H1 (cell line): ENCODE measurements at regions not wholly inside any gene's neighbourhood (a gene's known extent, or its start where the extent isn't known, plus 50 kb on each side); places are given as distances from the start of the nearest gene placed in this dataset.

Experiments used
- CTCF ChIA-PET: fragments of 300-600 bp; sonication (Branson Sonifier 250); formaldehyde crosslinking; loops from one replicate; lab custom pipeline; 2021; ENCODE audit not compliant: partially characterized antibody; lab: Charles Lee
- POLR2A ChIA-PET: fragments of 300-600 bp; sonication (Branson Sonifier 250); formaldehyde crosslinking; loops from one replicate; lab custom pipeline; 2021; ENCODE audit warnings: inconsistent platforms; ENCODE audit not compliant: partially characterized antibody; lab: Charles Lee
- DNase-seq, 2 experiments: peaks; one replicate each; pipeline versions ENCODE4 v3.0.0 to v3.0.0-alpha.2; 2010 to 2022; ENCODE audit warnings: low spot score in 2 of 2, low read depth in 1 of 2, mixed read lengths in 1 of 2
- FAIRE-seq: peaks from 2 replicates; lab custom pipeline; 2011; peaks lifted over from hg19 to GRCh38; lab: Jason Lieb, UNC
- H2AFZ ChIP-seq: 2 replicates; pipeline ENCODE4 v1.8.1; 2012; ENCODE audit warnings: low read length, inconsistent platforms
- H2AK5ac ChIP-seq: 2 replicates; pipeline ENCODE4 v1.6.1; 2013; ENCODE audit warnings: low read depth, low read length
- H2BK120ac ChIP-seq: replicated peaks from 2 replicates; pipeline ENCODE3; 2013; ENCODE audit warnings: low read depth, low read length, inconsistent platforms
- H2BK12ac ChIP-seq: 2 replicates; pipeline ENCODE4 v1.6.1; 2013; ENCODE audit warnings: low read depth, low read length
- H2BK15ac ChIP-seq: 2 replicates; pipeline ENCODE4 v1.6.1; 2013; ENCODE audit warnings: low read length
- H2BK20ac ChIP-seq: 2 replicates; pipeline ENCODE4 v1.6.1; 2013; ENCODE audit warnings: low read length
- H2BK5ac ChIP-seq: 2 replicates; pipeline ENCODE4 v1.6.1; 2013; ENCODE audit warnings: low read depth, low read length
- H3K14ac ChIP-seq: 2 replicates; pipeline ENCODE4 v1.6.1; 2013; ENCODE audit warnings: inconsistent platforms; ENCODE audit not compliant: insufficient read length
- H3K18ac ChIP-seq: 2 replicates; pipeline ENCODE4 v1.6.1; 2013; ENCODE audit warnings: low read length; ENCODE audit errors: extremely low read depth
- H3K23ac ChIP-seq: 2 replicates; pipeline ENCODE4 v1.6.1; 2013; ENCODE audit warnings: inconsistent platforms; ENCODE audit not compliant: insufficient read length
- H3K23me2 ChIP-seq: 2 replicates; pipeline ENCODE4 v1.6.1; 2013; ENCODE audit warnings: low read depth, low read length
- H3K27ac ChIP-seq: 2 replicates; pipeline ENCODE4 v1.6.1; 2011; ENCODE audit warnings: low read depth, low read length, inconsistent platforms
- H3K27me3 ChIP-seq, 4 experiments: replicated peaks in 1 of 4; 1 replicate in 1 of 4; 2 replicates in 3 of 4; pipeline versions ENCODE4 v1.6.1 to v1.8.1; 2011 to 2013; ENCODE audit warnings: low read length in 3 of 4, mild to moderate bottlenecking in 3 of 4, inconsistent platforms in 2 of 4, mixed read lengths in 2 of 4, moderate library complexity in 1 of 4; ENCODE audit not compliant: control insufficient read depth in 3 of 4, insufficient read depth in 3 of 4; ENCODE audit errors: extremely low read depth in 1 of 4
- H3K36me3 ChIP-seq, 4 experiments: 2 replicates each; pipeline versions ENCODE4 v1.6.1 to v1.8.1; 2011 to 2013; ENCODE audit warnings: mild to moderate bottlenecking in 4 of 4, low read length in 3 of 4, moderate library complexity in 2 of 4, control low read depth in 1 of 4, inconsistent platforms in 1 of 4; ENCODE audit not compliant: insufficient read depth in 4 of 4, control insufficient read depth in 2 of 4
- H3K4ac ChIP-seq: replicated peaks from 2 replicates; pipeline ENCODE3; 2013; ENCODE audit warnings: low read length, low read depth, mixed read lengths, inconsistent platforms; ENCODE audit not compliant: insufficient read length
- H3K4me1 ChIP-seq, 4 experiments: replicated peaks in 1 of 4; 1 replicate in 1 of 4; 2 replicates in 3 of 4; pipeline versions ENCODE4 v1.6.1 to v1.8.1; 2011 to 2013; ENCODE audit warnings: low read length in 3 of 4, inconsistent platforms in 2 of 4, mixed read lengths in 1 of 4; ENCODE audit not compliant: insufficient read depth in 4 of 4, control insufficient read depth in 3 of 4
- H3K4me2 ChIP-seq, 2 experiments: 2 replicates each; pipeline versions ENCODE4 v1.6.1 to v1.8.1; 2011 to 2013; ENCODE audit warnings: low read depth in 2 of 2, low read length in 2 of 2, control low read depth in 1 of 2, inconsistent platforms in 1 of 2, mild to moderate bottlenecking in 1 of 2; ENCODE audit not compliant: insufficient read depth in 1 of 2
- H3K4me3 ChIP-seq, 4 experiments: fragments of 200-600, 300-600 bp in 1 of 4; sonication (generic), shearing (Covaris generic), sonication (Bioruptor Twin) in 1 of 4; 2 replicates each; pipeline versions ENCODE4 v1.5.1 to v1.8.1; 2011 to 2016; ENCODE audit warnings: low read length in 4 of 4, low read depth in 3 of 4, control low read depth in 2 of 4, inconsistent platforms in 2 of 4, mild to moderate bottlenecking in 2 of 4, mixed read lengths in 1 of 4, moderate library complexity in 1 of 4; ENCODE audit not compliant: insufficient read depth in 2 of 4; ENCODE audit errors: extremely low read depth in 1 of 4
- H3K56ac ChIP-seq: replicated peaks from 2 replicates; pipeline ENCODE3; 2013; ENCODE audit warnings: low read depth, mild to moderate bottlenecking, mixed read lengths, low read length, inconsistent platforms; ENCODE audit not compliant: insufficient read length
- H3K79me1 ChIP-seq: 2 replicates; pipeline ENCODE4 v1.6.1; 2013; ENCODE audit warnings: low read depth, low read length, control low read depth
- H3K79me2 ChIP-seq, 2 experiments: 2 replicates each; pipeline versions ENCODE4 v1.6.1 to v1.8.1; 2012 to 2013; ENCODE audit warnings: low read length in 2 of 2, mild to moderate bottlenecking in 2 of 2, inconsistent platforms in 1 of 2; ENCODE audit not compliant: insufficient read depth in 2 of 2, control insufficient read depth in 1 of 2
- H3K9ac ChIP-seq, 4 experiments: replicated peaks in 1 of 4; 1 replicate in 1 of 4; 2 replicates in 3 of 4; pipeline versions ENCODE4 v1.6.1 to v1.8.1; 2011 to 2013; ENCODE audit warnings: low read depth in 3 of 4, low read length in 3 of 4, control low read depth in 2 of 4, mild to moderate bottlenecking in 2 of 4, moderate library complexity in 2 of 4, inconsistent platforms in 1 of 4; ENCODE audit errors: extremely low read depth in 1 of 4
- H3K9me3 ChIP-seq, 2 experiments: 2 replicates each; pipeline versions ENCODE4 v1.6.1 to v1.8.1; 2012 to 2013; ENCODE audit warnings: mild to moderate bottlenecking in 2 of 2, moderate library complexity in 2 of 2, control low read depth in 1 of 2, inconsistent platforms in 1 of 2, low read depth in 1 of 2, low read length in 1 of 2, mixed read lengths in 1 of 2; ENCODE audit not compliant: insufficient read depth in 2 of 2
- H4K20me1 ChIP-seq, 2 experiments: replicated peaks in 1 of 2; 2 replicates each; pipeline versions ENCODE3 to v1.8.1; 2011 to 2013; ENCODE audit warnings: inconsistent platforms in 2 of 2, low read length in 2 of 2, mild to moderate bottlenecking in 1 of 2; ENCODE audit not compliant: insufficient read depth in 2 of 2, control insufficient read depth in 1 of 2
- H4K5ac ChIP-seq: 2 replicates; pipeline ENCODE4 v1.6.1; 2013; ENCODE audit warnings: low read length, low read depth, mixed read lengths, inconsistent platforms; ENCODE audit not compliant: insufficient read length
- H4K8ac ChIP-seq: 2 replicates; pipeline ENCODE4 v1.8.0; 2013; ENCODE audit warnings: mild to moderate bottlenecking, moderate library complexity, low read length, inconsistent platforms; ENCODE audit not compliant: insufficient read depth; ENCODE audit errors: extremely low read depth
- H4K91ac ChIP-seq: replicated peaks from 2 replicates; pipeline ENCODE3; 2013; ENCODE audit warnings: low read length, mixed read lengths, inconsistent platforms; ENCODE audit not compliant: insufficient read length
- BCL11A ChIP-seq, 2 experiments: IDR thresholded peaks; one replicate each; pipeline ENCODE4 v1.6.1; 2011; ENCODE audit warnings: low read depth in 2 of 2, low read length in 2 of 2, mild to moderate bottlenecking in 2 of 2
- CBX8 ChIP-seq: fragments of 300-800, 300-1000 bp; sonication (generic); IDR thresholded peaks from 2 replicates; pipeline ENCODE4 v1.7.1; 2016; ENCODE audit warnings: low read depth, low read length, borderline replicate concordance
- CHD1 ChIP-seq: IDR thresholded peaks from 2 replicates; pipeline ENCODE4 v1.6.1; 2012; ENCODE audit warnings: low read depth, low read length, improper control_type of control experiment
- CHD2 ChIP-seq: IDR thresholded peaks from 2 replicates; pipeline ENCODE4 v1.6.1; 2012; ENCODE audit warnings: low read length, improper control_type of control experiment
- JUN ChIP-seq: IDR thresholded peaks from 2 replicates; pipeline ENCODE4 v1.6.1; 2011; ENCODE audit warnings: low read depth, mild to moderate bottlenecking, improper control_type of control experiment, low read length
- PHF8 ChIP-seq: fragments of 200-600 bp; sonication (generic); conservative IDR thresholded peaks from 2 replicates; pipeline ENCODE4 v1.7.1; 2012; ENCODE audit warnings: low read depth, mild to moderate bottlenecking, inconsistent platforms, low read length, moderate library complexity
- RFX5 ChIP-seq: IDR thresholded peaks from 2 replicates; pipeline ENCODE4 v1.6.1; 2011; ENCODE audit warnings: low read depth, low read length, improper control_type of control experiment, borderline replicate concordance
- SIN3A ChIP-seq, 2 experiments: IDR thresholded peaks in 1 of 2; conservative IDR thresholded peaks in 1 of 2; 2 replicates each; pipeline ENCODE4 v1.6.1; 2011 to 2012; ENCODE audit warnings: low read length in 2 of 2, improper control_type of control experiment in 1 of 2, low read depth in 1 of 2, mild to moderate bottlenecking in 1 of 2
- TCF12 ChIP-seq: IDR thresholded peaks from 2 replicates; pipeline ENCODE4 v1.6.1; 2011; ENCODE audit warnings: low read depth, mild to moderate bottlenecking, low read length
- WGBS, 2 experiments: shearing (Covaris generic) in 1 of 2; methylation state at CpG; one replicate each; pipeline versions ENCODE4 v1.1.6 to v1.1.7; 2013 to 2015; ENCODE audit warnings: low lambda C conversion rate in 2 of 2, mixed read lengths in 2 of 2, inconsistent platforms in 1 of 2, low coverage in 1 of 2, missing lambda C conversion rate in 1 of 2; ENCODE audit not compliant: insufficient replicate concordance in 2 of 2, insufficient coverage in 1 of 2, insufficient read length in 1 of 2; ENCODE audit errors: extremely low coverage in 1 of 2, missing lambda C conversion rate in 1 of 2; 5-methylcytosine and 5-hydroxymethylcytosine counted together

GRCh38 chr4:96056346-96056934, 216.5 kb downstream of the PDHA2 start:
- CTCF ChIA-PET = interaction anchor here (1.1 to 2.4 kb wide), 2 partner anchors 20 to 363 kb away, joined by 3 to 14 read pairs; no protein-coding TSS in a partner anchor
- H3K9me3 ChIP-seq = no peaks in the 10 kb centered on the region
- H2AK5ac ChIP-seq = no peak overlapping the region
- no peak overlapping the region for H3K14ac ChIP-seq
- no peak overlapping the region for H3K4me2 ChIP-seq
- H4K91ac ChIP-seq = no peak overlapping the region
- no peak overlapping the region for H4K5ac ChIP-seq
- H3K79me1 ChIP-seq = no peaks in the 10 kb centered on the region
- TF ChIP-seq SIN3A (conservative IDR thresholded peaks at IDR 0.05 in 1 of 2, IDR thresholded peaks at IDR 0.05 in 1 of 2; ENCODE audit: low read depth in 1 of 2, low read length in 2 of 2) (no peak), TCF12 (no peak), BCL11A (IDR thresholded peaks at IDR 0.05; ENCODE audit: low read depth in 2 of 2, low read length in 2 of 2) (no peak), PHF8 (no peak), CHD2 (no peak), JUN (no peak), RFX5 (no peak), CHD1 (no peak), CBX8 (no peak)
- no peak overlapping the region for H2BK20ac ChIP-seq
- H3K79me2 ChIP-seq = no peaks in the 10 kb centered on the region
- H3K23me2 ChIP-seq = no peaks in the 10 kb centered on the region
- DNase-seq = no peak
- no peak for FAIRE-seq
- no peak overlapping the region for H2BK12ac ChIP-seq
- no peak overlapping the region for H3K4ac ChIP-seq
- no peak overlapping the region for H3K27ac ChIP-seq
- no peak overlapping the region for H3K23ac ChIP-seq
- no peak overlapping the region for H3K56ac ChIP-seq
- H2AFZ ChIP-seq = peak overlapping the region; percentile 17; the same call in 1 of the 2 replicates
- POLR2A ChIA-PET = no interaction called here
- H2BK15ac ChIP-seq = no peak overlapping the region
- no peaks in the 10 kb centered on the region for H3K36me3 ChIP-seq
- H3K4me3 ChIP-seq = no peak overlapping the region
- no peaks in the 10 kb centered on the region for H3K27me3 ChIP-seq
- H4K20me1 ChIP-seq = no peaks in the 10 kb centered on the region
- H2BK120ac ChIP-seq = no peak overlapping the region
- no peak overlapping the region for H4K8ac ChIP-seq
- H2BK5ac ChIP-seq = no peak overlapping the region
- WGBS, 2 experiments = 91% methylated on average over 12 of the region's 12 CpGs; no CpG with 5 or more reads in 1 of the 2 experiments
- H3K9ac ChIP-seq = no peak overlapping the region
- no peaks in the 10 kb centered on the region for H3K4me1 ChIP-seq
- H3K18ac ChIP-seq = no peak overlapping the region
